DOHH2 (cell line): ENCODE measurements at regions not wholly inside any gene's neighbourhood (a gene's known extent, or its start where the extent isn't known, plus 50 kb on each side); places are given as distances from the start of the nearest gene placed in this dataset.

Experiments
- H3F3A ChIP-seq: fragments of 200-600 bp; sonication (generic), shearing (Covaris generic); 2 replicates; pipeline ENCODE4 v1.6.0; 2016; ENCODE audit warnings: antibody characterized with exemption, mild to moderate bottlenecking; ENCODE audit not compliant: control insufficient read depth, insufficient read depth
- H3K27ac ChIP-seq: fragments of 200-600 bp; sonication (generic); 2 replicates; pipeline ENCODE4 v1.5.1; 2014; ENCODE audit warnings: low read depth, mild to moderate bottlenecking, low read length, moderate library complexity
- H3K27me3 ChIP-seq: fragments of 200-600 bp; sonication (generic); 2 replicates; pipeline ENCODE4 v1.6.1; 2014; ENCODE audit warnings: mild to moderate bottlenecking, low read length, mixed read lengths; ENCODE audit not compliant: control insufficient read depth
- H3K36me3 ChIP-seq: fragments of 200-600 bp; sonication (generic); 2 replicates; pipeline ENCODE4 v1.6.1; 2014; ENCODE audit warnings: mild to moderate bottlenecking, low read length, moderate library complexity, mixed read lengths; ENCODE audit not compliant: control insufficient read depth
- H3K4me1 ChIP-seq: fragments of 200-600 bp; sonication (generic); 2 replicates; pipeline ENCODE4 v1.6.1; 2014; ENCODE audit warnings: mild to moderate bottlenecking, low read length, mixed read lengths; ENCODE audit not compliant: control insufficient read depth
- H3K4me2 ChIP-seq: fragments of 200-600 bp; sonication (generic); 2 replicates; pipeline ENCODE4 v1.6.0; 2014; ENCODE audit warnings: mild to moderate bottlenecking, low read length, moderate library complexity
- H3K4me3 ChIP-seq: fragments of 200-600 bp; sonication (generic); 2 replicates; pipeline ENCODE4 v1.5.1; 2014; ENCODE audit warnings: mild to moderate bottlenecking, low read length, mixed read lengths
- H3K79me2 ChIP-seq: fragments of 200-600 bp; sonication (generic); 2 replicates; pipeline ENCODE4 v1.6.1; 2014; ENCODE audit warnings: mild to moderate bottlenecking, low read length, mixed read lengths; ENCODE audit not compliant: control insufficient read depth
- H3K9me2 ChIP-seq: fragments of 200-600 bp; sonication (generic); replicated peaks from 2 replicates; pipeline ENCODE4 v1.6.1; 2014; ENCODE audit warnings: mild to moderate bottlenecking, low read length, mixed read lengths; ENCODE audit not compliant: control insufficient read depth
- H3K9me3 ChIP-seq: fragments of 200-600 bp; sonication (generic); 2 replicates; pipeline ENCODE4 v1.6.1; 2014; ENCODE audit warnings: antibody characterized with exemption, low read length, mixed read lengths; ENCODE audit not compliant: control insufficient read depth, insufficient read depth
- H4K20me1 ChIP-seq: fragments of 200-600 bp; sonication (generic); 2 replicates; pipeline ENCODE4 v1.6.0; 2014; ENCODE audit warnings: low read depth, mild to moderate bottlenecking, antibody characterized with exemption, low read length, moderate library complexity; ENCODE audit not compliant: control insufficient read depth, insufficient read depth
- CTCF ChIP-seq: fragments of 200-600 bp; sonication (generic); IDR thresholded peaks from one replicate; pipeline ENCODE4 v1.5.1; 2014; ENCODE audit warnings: antibody characterized with exemption, mild to moderate bottlenecking, low read depth, low read length; ENCODE audit not compliant: poor library complexity, severe bottlenecking
- EZH2phosphoT487 ChIP-seq: fragments of 200-600 bp; sonication (generic); IDR thresholded peaks from 2 replicates; pipeline ENCODE4 v1.6.1; 2017; ENCODE audit warnings: borderline replicate concordance, mild to moderate bottlenecking, antibody characterized with exemption, low read length, moderate library complexity, mixed read lengths

GRCh38 chr3:146326875-146327543, 76.1 kb upstream of the PLSCR4 start:
- Histone ChIP-seq H3K4me2 (no peak overlapping the region), H3K27me3 (no peaks in the 10 kb centered on the region)

GRCh38 chr3:146325170-146325569, 74.3 kb upstream of the PLSCR4 start:
- Histone ChIP-seq H3K9me3 (no peaks in the 10 kb centered on the region), H3K27ac (no peak overlapping the region), H3K4me2 (no peak overlapping the region), H3K27me3 (no peaks in the 10 kb centered on the region), H3K36me3 (no peaks in the 10 kb centered on the region), H3F3A (no peaks in the 10 kb centered on the region), H3K9me2 (no peaks in the 10 kb centered on the region), H4K20me1 (no peaks in the 10 kb centered on the region), H3K4me1 (no peaks in the 10 kb centered on the region), H3K79me2 (no peaks in the 10 kb centered on the region), H3K4me3 (no peak overlapping the region)
- TF ChIP-seq CTCF (no peak), EZH2phosphoT487 (no peak)

More at GRCh38 chr3:146326875-146327543, 76.1 kb upstream of the PLSCR4 start:
- Histone ChIP-seq H3K27ac (no peak overlapping the region), H3K36me3 (no peaks in the 10 kb centered on the region), H4K20me1 (no peaks in the 10 kb centered on the region), H3F3A (no peaks in the 10 kb centered on the region), H3K9me2 (no peaks in the 10 kb centered on the region), H3K4me1 (no peaks in the 10 kb centered on the region), H3K79me2 (no peaks in the 10 kb centered on the region), H3K4me3 (no peak overlapping the region), H3K9me3 (no peaks in the 10 kb centered on the region)
- TF ChIP-seq EZH2phosphoT487 (no peak), CTCF (peak; percentile 29)

GRCh38 chr3:146322216-146322817, 71.4 kb upstream of the PLSCR4 start:
- Histone ChIP-seq H3K4me3 (no peak overlapping the region), H3K36me3 (no peaks in the 10 kb centered on the region), H3K27me3 (no peaks in the 10 kb centered on the region), H3K4me2 (no peak overlapping the region), H4K20me1 (no peaks in the 10 kb centered on the region), H3K79me2 (no peaks in the 10 kb centered on the region), H3K27ac (no peak overlapping the region), H3K9me3 (no peaks in the 10 kb centered on the region), H3F3A (no peaks in the 10 kb centered on the region), H3K4me1 (no peaks in the 10 kb centered on the region), H3K9me2 (no peaks in the 10 kb centered on the region)
- TF ChIP-seq CTCF (no peak), EZH2phosphoT487 (no peak)
